ENCODE measurements at regions not wholly inside any gene's neighbourhood (a gene's known extent, or its start where the extent isn't known, plus 50 kb on each side); places are given as distances from the start of the nearest gene placed in this dataset.

GRCh38 chr7:57388761-57389160 lies 61.2 kb upstream of the ZNF716 start:
- CTCF ChIA-PET: interaction anchor here (0.6 kb wide), 1 partner anchor 47 kb away, joined by 3 read pairs; no protein-coding TSS in a partner anchor
- no peak overlapping the region for H3K4me3 Mint-ChIP-seq (ENCODE audit: unreplicated experiment)
- intact Hi-C loops (cut with micrococcal nuclease): no loop called here
- no TSS peak for BruUV-seq (replicated peaks)
- peaks cover 38% of the 10 kb centered on the region for H3K9me3 Mint-ChIP-seq (ENCODE audit: unreplicated experiment)
- H3K4me1 Mint-ChIP-seq (ENCODE audit: insufficient read depth, unreplicated experiment): no peaks in the 10 kb centered on the region
- TF ChIP-seq CTCF (IDR thresholded peaks at IDR 0.05; ENCODE audit: unreplicated experiment): no peak
- H3K36me3 Mint-ChIP-seq (ENCODE audit: insufficient read depth, unreplicated experiment): no peaks in the 10 kb centered on the region
- POLR2A ChIA-PET: no interaction called here
- no peaks in the 10 kb centered on the region for H3K27me3 Mint-ChIP-seq (ENCODE audit: insufficient read depth, unreplicated experiment)
- H3K27ac Mint-ChIP-seq (ENCODE audit: low read depth, unreplicated experiment): no peak overlapping the region
- no peak for DNase-seq (ENCODE audit: unreplicated experiment)

GRCh38 chr7:57398548-57398947 lies 51.4 kb upstream of the ZNF716 start:
- no peak overlapping the region for H3K27ac Mint-ChIP-seq (ENCODE audit: low read depth, unreplicated experiment)
- H3K4me3 Mint-ChIP-seq (ENCODE audit: unreplicated experiment): no peak overlapping the region
- intact Hi-C loops (cut with micrococcal nuclease): no loop called here
- DNase-seq (ENCODE audit: unreplicated experiment): no peak
- no TSS peak for BruUV-seq (replicated peaks)
- H3K4me1 Mint-ChIP-seq (ENCODE audit: insufficient read depth, unreplicated experiment): no peaks in the 10 kb centered on the region
- no peak for TF ChIP-seq CTCF (IDR thresholded peaks at IDR 0.05; ENCODE audit: unreplicated experiment)
- ChIA-PET POLR2A (no interaction called here), CTCF (no interaction called here)
- H3K36me3 Mint-ChIP-seq (ENCODE audit: insufficient read depth, unreplicated experiment): no peaks in the 10 kb centered on the region
- no peaks in the 10 kb centered on the region for H3K27me3 Mint-ChIP-seq (ENCODE audit: insufficient read depth, unreplicated experiment)
- peaks cover 31% of the 10 kb centered on the region for H3K9me3 Mint-ChIP-seq (ENCODE audit: unreplicated experiment)

- no peaks in the 10 kb centered on the region for H3K4me1 Mint-ChIP-seq (ENCODE audit: insufficient read depth, unreplicated experiment)
- no peak for TF ChIP-seq CTCF (IDR thresholded peaks at IDR 0.05; ENCODE audit: unreplicated experiment)
- BruUV-seq (replicated peaks): no TSS peak
- intact Hi-C loops (cut with micrococcal nuclease): no loop called here
- no peak overlapping the region for H3K4me3 Mint-ChIP-seq (ENCODE audit: unreplicated experiment)
- DNase-seq (ENCODE audit: unreplicated experiment): no peak
- no peaks in the 10 kb centered on the region for H3K36me3 Mint-ChIP-seq (ENCODE audit: insufficient read depth, unreplicated experiment)
- H3K9me3 Mint-ChIP-seq (ENCODE audit: unreplicated experiment): peaks cover 35% of the 10 kb centered on the region
- CTCF ChIA-PET: no interaction called here
- no peak overlapping the region for H3K27ac Mint-ChIP-seq (ENCODE audit: low read depth, unreplicated experiment)
- H3K27me3 Mint-ChIP-seq (ENCODE audit: insufficient read depth, unreplicated experiment): no peaks in the 10 kb centered on the region
- POLR2A ChIA-PET: no interaction called here
Observed at GRCh38 chr7:57399251-57399940, 50.6 kb upstream of the ZNF716 start.

GRCh38 chr7:57399972-57400371 lies 50.0 kb upstream of the ZNF716 start:
- no peaks in the 10 kb centered on the region for H3K4me1 Mint-ChIP-seq (ENCODE audit: insufficient read depth, unreplicated experiment)
- H3K9me3 Mint-ChIP-seq (ENCODE audit: unreplicated experiment): peaks cover 29% of the 10 kb centered on the region
- ChIA-PET CTCF (no interaction called here), POLR2A (no interaction called here)
- no peak for DNase-seq (ENCODE audit: unreplicated experiment)
- no peak overlapping the region for H3K27ac Mint-ChIP-seq (ENCODE audit: low read depth, unreplicated experiment)
- no TSS peak for BruUV-seq (replicated peaks)
- H3K27me3 Mint-ChIP-seq (ENCODE audit: insufficient read depth, unreplicated experiment): no peaks in the 10 kb centered on the region
- H3K36me3 Mint-ChIP-seq (ENCODE audit: insufficient read depth, unreplicated experiment): no peaks in the 10 kb centered on the region
- no peak overlapping the region for H3K4me3 Mint-ChIP-seq (ENCODE audit: unreplicated experiment)
- no peak for TF ChIP-seq CTCF (IDR thresholded peaks at IDR 0.05; ENCODE audit: unreplicated experiment)
- intact Hi-C loops (cut with micrococcal nuclease): no loop called here
